Prostate gland (tissue), 2 donors: ENCODE measurements at regions not wholly inside any gene's neighbourhood (a gene's known extent, or its start where the extent isn't known, plus 50 kb on each side); places are given as distances from the start of the nearest gene placed in this dataset.
"Not testable (repeated sequence)": the region's sequence is repeated elsewhere in the genome, so short reads cannot be mapped to it uniquely, and the experiment has no call there.

Experiments used
- CTCF ChIP-seq, 4 experiments: fragments of 200-600 bp in 2 of 4; fragments of 450-650 bp in 2 of 4; sonication (generic) in 2 of 4; IDR thresholded peaks; 1 replicate in 3 of 4; 2 replicates in 1 of 4; pipeline ENCODE4 v1.5.1; 2016 to 2019; ENCODE audit warnings: antibody characterized with exemption in 4 of 4, mild to moderate bottlenecking in 2 of 4, moderate library complexity in 2 of 4
- POLR2A ChIP-seq: fragments of 450-650 bp; IDR thresholded peaks from one replicate; pipeline ENCODE4 v1.6.1; 2016; ENCODE audit warnings: antibody characterized with exemption, mild to moderate bottlenecking
- POLR2AphosphoS5 ChIP-seq: sonication (generic); formaldehyde crosslinking; IDR thresholded peaks from one replicate; pipeline ENCODE4 v1.6.1; 2017; ENCODE audit warnings: antibody characterized with exemption

- TF ChIP-seq CTCF (IDR thresholded peaks at IDR 0.05); POLR2AphosphoS5; POLR2A: not testable (repeated sequence)
Observed at GRCh38 chr13:46467694-46468093, 80.6 kb upstream of the RUBCNL start.
